Tibial nerve (tissue), 4 donors: ENCODE measurements at regions not wholly inside any gene's neighbourhood (a gene's known extent, or its start where the extent isn't known, plus 50 kb on each side); places are given as distances from the start of the nearest gene placed in this dataset.

Experiments
- DNase-seq, 2 donors: peaks; one replicate each; pipeline ENCODE4 v3.0.0-alpha.2; 2019; ENCODE audit warnings: low spot score in 2 of 2
- H3K27ac ChIP-seq, 4 donors: fragments of 200-600 bp; sonication (generic) in 3 of 4; one replicate each; pipeline ENCODE4 v1.5.1; 2017 to 2019; ENCODE audit warnings: mild to moderate bottlenecking in 1 of 4
- H3K27me3 ChIP-seq, 2 donors: fragments of 200-600 bp; sonication (generic) in 1 of 2; one replicate each; pipeline versions ENCODE4 v1.5.1 to v1.6.0; 2017 to 2019
- H3K36me3 ChIP-seq, 3 donors: fragments of 200-600 bp; sonication (generic); one replicate each; pipeline ENCODE4 v1.5.1; 2018 to 2019
- H3K4me1 ChIP-seq, 4 donors: fragments of 200-600 bp; sonication (generic) in 3 of 4; one replicate each; pipeline ENCODE4 v1.5.1; 2017 to 2019
- H3K4me3 ChIP-seq, 4 donors: fragments of 200-600 bp; sonication (generic) in 3 of 4; one replicate each; pipeline ENCODE4 v1.5.1; 2017 to 2019; ENCODE audit warnings: mild to moderate bottlenecking in 1 of 4, moderate library complexity in 1 of 4
- H3K9me3 ChIP-seq, 4 donors: fragments of 200-600 bp; sonication (generic) in 3 of 4; one replicate each; pipeline ENCODE4 v1.5.1; 2017 to 2019
- CTCF ChIP-seq, 5 experiments: fragments of 200-600 bp in 3 of 5; fragments of 450-650 bp in 2 of 5; sonication (generic) in 3 of 5; IDR thresholded peaks; one replicate each; pipeline ENCODE4 v1.5.1; 2016 to 2019; ENCODE audit warnings: antibody characterized with exemption in 5 of 5, mild to moderate bottlenecking in 3 of 5, moderate library complexity in 2 of 5
- EP300 ChIP-seq, 2 donors: sonication (generic); formaldehyde crosslinking; IDR thresholded peaks; one replicate each; pipeline ENCODE4 v1.6.1; 2017; ENCODE audit warnings: antibody characterized with exemption in 2 of 2, mild to moderate bottlenecking in 1 of 2
- POLR2A ChIP-seq, 2 donors: fragments of 450-650 bp; IDR thresholded peaks; one replicate each; pipeline ENCODE4 v1.6.1; 2017; ENCODE audit warnings: antibody characterized with exemption in 2 of 2, mild to moderate bottlenecking in 2 of 2, moderate library complexity in 2 of 2
- WGBS, 2 donors: methylation state at CpG; one replicate each; pipeline ENCODE4 v1.1.5; 2018; 5-methylcytosine and 5-hydroxymethylcytosine counted together

GRCh38 chrX:109858602-109859341, 125.7 kb upstream of the ACSL4 start:
- Histone ChIP-seq H3K27ac (no peak overlapping the region), H3K27me3 (peaks cover 0 to 19% of the 10 kb centered on the region in 2 donors), H3K36me3 (no peaks in the 10 kb centered on the region), H3K4me1 (no peaks in the 10 kb centered on the region), H3K9me3 (no peaks in the 10 kb centered on the region), H3K4me3 (no peak overlapping the region)
- no peak for DNase-seq
- TF ChIP-seq POLR2A (IDR thresholded peaks at IDR 0.05) (no peak), EP300 (IDR thresholded peaks at IDR 0.05) (no peak), CTCF (IDR thresholded peaks at IDR 0.05) (no peak)
- WGBS, 2 donors = 76 to 96% methylated on average over 5 of the region's 5 CpGs

- peaks cover 0 to 20% of the 10 kb centered on the region in 2 donors for H3K27me3 ChIP-seq
- H3K4me1 ChIP-seq = no peaks in the 10 kb centered on the region
- H3K27ac ChIP-seq = no peak overlapping the region
- no peaks in the 10 kb centered on the region for H3K9me3 ChIP-seq
- no peak for DNase-seq
- WGBS, 2 donors = 68 to 74% methylated on average over 2 of the region's 2 CpGs
- no peaks in the 10 kb centered on the region for H3K36me3 ChIP-seq
- no peak for TF ChIP-seq EP300 (IDR thresholded peaks at IDR 0.05)
- no peak for TF ChIP-seq POLR2A (IDR thresholded peaks at IDR 0.05)
- no peak for TF ChIP-seq CTCF (IDR thresholded peaks at IDR 0.05)
- H3K4me3 ChIP-seq = no peak overlapping the region
Observed at GRCh38 chrX:109859651-109860050, 126.6 kb upstream of the ACSL4 start.

GRCh38 chrX:109862433-109862832, 129.4 kb upstream of the ACSL4 start:
- H3K27ac ChIP-seq = no peak overlapping the region
- H3K9me3 ChIP-seq = no peaks in the 10 kb centered on the region
- H3K36me3 ChIP-seq = no peaks in the 10 kb centered on the region
- TF ChIP-seq POLR2A (IDR thresholded peaks at IDR 0.05) (no peak), CTCF (IDR thresholded peaks at IDR 0.05) (no peak), EP300 (IDR thresholded peaks at IDR 0.05) (no peak)
- no peaks in the 10 kb centered on the region for H3K4me1 ChIP-seq
- H3K27me3 ChIP-seq = peaks cover 0 to 20% of the 10 kb centered on the region in 2 donors
- no peak overlapping the region for H3K4me3 ChIP-seq
- DNase-seq = no peak
- 75 to 77% methylated on average over 2 of the region's 2 CpGs for WGBS, 2 donors

GRCh38 chrX:109863811-109864210, 130.8 kb upstream of the ACSL4 start:
- peaks cover 0 to 20% of the 10 kb centered on the region in 2 donors for H3K27me3 ChIP-seq
- TF ChIP-seq POLR2A (IDR thresholded peaks at IDR 0.05) = no peak
- no peak for TF ChIP-seq CTCF (IDR thresholded peaks at IDR 0.05)
- TF ChIP-seq EP300 (IDR thresholded peaks at IDR 0.05) = no peak
- no peak overlapping the region for H3K4me3 ChIP-seq
- no peaks in the 10 kb centered on the region for H3K36me3 ChIP-seq
- H3K4me1 ChIP-seq = no peaks in the 10 kb centered on the region
- H3K27ac ChIP-seq = no peak overlapping the region
- DNase-seq = no peak
- no peaks in the 10 kb centered on the region for H3K9me3 ChIP-seq

- no peaks in the 10 kb centered on the region for H3K4me1 ChIP-seq
- DNase-seq = no peak
- no peak overlapping the region for H3K4me3 ChIP-seq
- TF ChIP-seq CTCF (IDR thresholded peaks at IDR 0.05) = no peak
- TF ChIP-seq EP300 (IDR thresholded peaks at IDR 0.05) = no peak
- no peak for TF ChIP-seq POLR2A (IDR thresholded peaks at IDR 0.05)
- H3K9me3 ChIP-seq = no peaks in the 10 kb centered on the region
- H3K27me3 ChIP-seq = no peaks in the 10 kb centered on the region
- no peaks in the 10 kb centered on the region for H3K36me3 ChIP-seq
- 81 to 85% methylated on average over 4 of the region's 4 CpGs for WGBS, 2 donors
- no peak overlapping the region for H3K27ac ChIP-seq
Observed at GRCh38 chrX:109871121-109871888, 131.6 kb upstream of the TMEM164 start.
